ENCODE measurements at regions not wholly inside any gene's neighbourhood (a gene's known extent, or its start where the extent isn't known, plus 50 kb on each side); places are given as distances from the start of the nearest gene placed in this dataset.

DNA sequence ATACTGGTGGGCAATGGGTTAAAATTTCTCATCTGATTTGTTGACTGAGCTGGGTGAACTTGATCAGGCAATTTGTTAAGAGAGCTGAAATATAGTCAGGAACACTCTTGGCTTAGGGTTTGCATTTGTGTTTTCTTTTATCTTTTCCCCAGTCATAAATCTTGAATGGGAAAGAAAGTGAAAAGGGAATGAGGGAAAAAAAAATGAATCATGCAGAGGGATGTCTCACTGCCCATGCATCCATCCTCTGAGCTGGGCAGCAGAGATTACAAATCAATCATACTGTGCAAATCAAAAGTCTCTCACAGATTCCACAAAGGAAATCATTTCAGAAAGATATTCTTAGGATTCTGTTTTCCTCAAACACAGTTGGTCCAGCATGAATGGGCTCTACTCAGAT lies 174.2 kb upstream of the MPPED2 start:
- Histone ChIP-seq H3K36me3 (ENCODE audit: control insufficient read depth, insufficient read depth, low read length) (no peaks in the 10 kb centered on the region), H3K27me3 (ENCODE audit: control insufficient read depth, insufficient read depth, low read length) (no peaks in the 10 kb centered on the region), H3K9me3 (ENCODE audit: control insufficient read depth in 2 of 2, low read length in 2 of 2) (no peaks in the 10 kb centered on the region), H3K4me3 (ENCODE audit: low read depth, low read length) (no peak overlapping the region), H3K4me1 (ENCODE audit: control insufficient read depth, insufficient read depth, low read length, poor library complexity, severe bottlenecking) (no peaks in the 10 kb centered on the region), H3K27ac (ENCODE audit: insufficient read depth, low read length, poor library complexity, severe bottlenecking) (no peak overlapping the region)
- Mint-ChIP-seq H3K27ac (no peak overlapping the region), H3K4me3 (no peak overlapping the region), H3K36me3 (no peaks in the 10 kb centered on the region), H3K9me3 (peaks cover 0 to 22% (median 4%) of the 10 kb centered on the region in 7 donors), H3K27me3 (no peaks in the 10 kb centered on the region), H3K4me1 (no peaks in the 10 kb centered on the region)
- ATAC-seq (ENCODE audit: low read depth in 2 of 2) (no peak), DNase-seq (no peak)

GRCh38 chr11:30758946-30759504 lies 172.9 kb upstream of the MPPED2 start:
- no peak overlapping the region for H3K27ac Mint-ChIP-seq
- Histone ChIP-seq H3K4me3 (ENCODE audit: low read depth, low read length) (no peak overlapping the region), H3K9me3 (ENCODE audit: control insufficient read depth in 2 of 2, low read length in 2 of 2) (no peaks in the 10 kb centered on the region), H3K36me3 (ENCODE audit: control insufficient read depth, insufficient read depth, low read length) (no peaks in the 10 kb centered on the region), H3K27me3 (ENCODE audit: control insufficient read depth, insufficient read depth, low read length) (no peaks in the 10 kb centered on the region), H3K4me1 (ENCODE audit: control insufficient read depth, insufficient read depth, low read length, poor library complexity, severe bottlenecking) (no peaks in the 10 kb centered on the region), H3K27ac (ENCODE audit: insufficient read depth, low read length, poor library complexity, severe bottlenecking) (no peak overlapping the region)
- ATAC-seq (ENCODE audit: low read depth in 2 of 2) (no peak), DNase-seq (no peak)
- H3K27me3 Mint-ChIP-seq: no peaks in the 10 kb centered on the region
- no peaks in the 10 kb centered on the region for H3K4me1 Mint-ChIP-seq
- no peak overlapping the region for H3K4me3 Mint-ChIP-seq
- peaks cover 0 to 24% (median 8%) of the 10 kb centered on the region in 7 donors for H3K9me3 Mint-ChIP-seq
- H3K36me3 Mint-ChIP-seq: no peaks in the 10 kb centered on the region

- no peaks in the 10 kb centered on the region for H3K4me1 ChIP-seq (ENCODE audit: control insufficient read depth, insufficient read depth, low read length, poor library complexity, severe bottlenecking)
- Mint-ChIP-seq H3K36me3 (no peaks in the 10 kb centered on the region), H3K4me3 (no peak overlapping the region), H3K27me3 (no peaks in the 10 kb centered on the region), H3K4me1 (no peaks in the 10 kb centered on the region), H3K27ac (no peak overlapping the region), H3K9me3 (peaks cover 0 to 26% (median 6%) of the 10 kb centered on the region in 7 donors)
- no peak overlapping the region for H3K27ac ChIP-seq (ENCODE audit: insufficient read depth, low read length, poor library complexity, severe bottlenecking)
- no peaks in the 10 kb centered on the region for H3K36me3 ChIP-seq (ENCODE audit: control insufficient read depth, insufficient read depth, low read length)
- ATAC-seq (ENCODE audit: low read depth in 2 of 2): no peak
- H3K9me3 ChIP-seq (ENCODE audit: control insufficient read depth in 2 of 2, low read length in 2 of 2): no peaks in the 10 kb centered on the region
- H3K27me3 ChIP-seq (ENCODE audit: control insufficient read depth, insufficient read depth, low read length): no peaks in the 10 kb centered on the region
- no peak overlapping the region for H3K4me3 ChIP-seq (ENCODE audit: low read depth, low read length)
- no peak for DNase-seq
These were observed 172.4 kb upstream of the MPPED2 start for GRCh38 chr11:30758518-30758917.

- DNase-seq (no peak), ATAC-seq (ENCODE audit: low read depth in 2 of 2) (no peak)
- no peaks in the 10 kb centered on the region for H3K4me1 Mint-ChIP-seq
- H3K27me3 Mint-ChIP-seq: no peaks in the 10 kb centered on the region
- H3K4me3 Mint-ChIP-seq: no peak overlapping the region
- H3K36me3 Mint-ChIP-seq: no peaks in the 10 kb centered on the region
- Histone ChIP-seq H3K27me3 (ENCODE audit: control insufficient read depth, insufficient read depth, low read length) (no peaks in the 10 kb centered on the region), H3K4me1 (ENCODE audit: control insufficient read depth, insufficient read depth, low read length, poor library complexity, severe bottlenecking) (no peaks in the 10 kb centered on the region), H3K4me3 (ENCODE audit: low read depth, low read length) (no peak overlapping the region), H3K27ac (ENCODE audit: insufficient read depth, low read length, poor library complexity, severe bottlenecking) (no peak overlapping the region), H3K36me3 (ENCODE audit: control insufficient read depth, insufficient read depth, low read length) (no peaks in the 10 kb centered on the region), H3K9me3 (ENCODE audit: control insufficient read depth in 2 of 2, low read length in 2 of 2) (no peaks in the 10 kb centered on the region)
- no peak overlapping the region for H3K27ac Mint-ChIP-seq
- H3K9me3 Mint-ChIP-seq: peaks cover 0 to 21% (median 6%) of the 10 kb centered on the region in 7 donors
These were observed 171.9 kb upstream of the MPPED2 start for GRCh38 chr11:30758012-30758411.

- Histone ChIP-seq H3K27me3 (ENCODE audit: control insufficient read depth, insufficient read depth, low read length) (no peaks in the 10 kb centered on the region), H3K4me3 (ENCODE audit: low read depth, low read length) (no peak overlapping the region), H3K27ac (ENCODE audit: insufficient read depth, low read length, poor library complexity, severe bottlenecking) (no peak overlapping the region), H3K36me3 (ENCODE audit: control insufficient read depth, insufficient read depth, low read length) (no peaks in the 10 kb centered on the region), H3K9me3 (ENCODE audit: control insufficient read depth in 2 of 2, low read length in 2 of 2) (no peaks in the 10 kb centered on the region), H3K4me1 (ENCODE audit: control insufficient read depth, insufficient read depth, low read length, poor library complexity, severe bottlenecking) (no peaks in the 10 kb centered on the region)
- Mint-ChIP-seq H3K36me3 (no peaks in the 10 kb centered on the region), H3K27ac (no peak overlapping the region), H3K4me3 (no peak overlapping the region), H3K4me1 (no peaks in the 10 kb centered on the region), H3K27me3 (no peaks in the 10 kb centered on the region), H3K9me3 (peaks cover 0 to 16% (median 6%) of the 10 kb centered on the region in 7 donors)
- DNase-seq (no peak), ATAC-seq (ENCODE audit: low read depth in 2 of 2) (no peak)
These were observed 167.8 kb upstream of the MPPED2 start for GRCh38 chr11:30753994-30754393.

GRCh38 chr11:30753504-30753903 lies 167.4 kb upstream of the MPPED2 start:
- no peak overlapping the region for H3K4me3 Mint-ChIP-seq

GRCh38 chr11:30749268-30749667 lies 163.1 kb upstream of the MPPED2 start:
- no peak overlapping the region for H3K27ac ChIP-seq (ENCODE audit: insufficient read depth, low read length, poor library complexity, severe bottlenecking)
- no peaks in the 10 kb centered on the region for H3K4me1 ChIP-seq (ENCODE audit: control insufficient read depth, insufficient read depth, low read length, poor library complexity, severe bottlenecking)
- H3K4me3 Mint-ChIP-seq: no peak overlapping the region

More at GRCh38 chr11:30753504-30753903, 167.4 kb upstream of the MPPED2 start:
- H3K27ac ChIP-seq (ENCODE audit: insufficient read depth, low read length, poor library complexity, severe bottlenecking): no peak overlapping the region
- Mint-ChIP-seq H3K9me3 (peaks cover 0 to 16% (median 6%) of the 10 kb centered on the region in 7 donors), H3K4me1 (no peaks in the 10 kb centered on the region), H3K27me3 (no peaks in the 10 kb centered on the region), H3K27ac (no peak overlapping the region), H3K36me3 (no peaks in the 10 kb centered on the region)
- no peaks in the 10 kb centered on the region for H3K27me3 ChIP-seq (ENCODE audit: control insufficient read depth, insufficient read depth, low read length)
- no peaks in the 10 kb centered on the region for H3K9me3 ChIP-seq (ENCODE audit: control insufficient read depth in 2 of 2, low read length in 2 of 2)
- no peak for DNase-seq
- no peaks in the 10 kb centered on the region for H3K36me3 ChIP-seq (ENCODE audit: control insufficient read depth, insufficient read depth, low read length)
- H3K4me3 ChIP-seq (ENCODE audit: low read depth, low read length): no peak overlapping the region
- H3K4me1 ChIP-seq (ENCODE audit: control insufficient read depth, insufficient read depth, low read length, poor library complexity, severe bottlenecking): no peaks in the 10 kb centered on the region
- no peak for ATAC-seq (ENCODE audit: low read depth in 2 of 2)

GRCh38 chr11:30741039-30741550 lies 154.9 kb upstream of the MPPED2 start:
- Histone ChIP-seq H3K9me3 (ENCODE audit: control insufficient read depth in 2 of 2, low read length in 2 of 2) (no peaks in the 10 kb centered on the region), H3K36me3 (ENCODE audit: control insufficient read depth, insufficient read depth, low read length) (no peaks in the 10 kb centered on the region), H3K4me3 (ENCODE audit: low read depth, low read length) (no peak overlapping the region), H3K27me3 (ENCODE audit: control insufficient read depth, insufficient read depth, low read length) (no peaks in the 10 kb centered on the region), H3K4me1 (ENCODE audit: control insufficient read depth, insufficient read depth, low read length, poor library complexity, severe bottlenecking) (no peaks in the 10 kb centered on the region), H3K27ac (ENCODE audit: insufficient read depth, low read length, poor library complexity, severe bottlenecking) (no peak overlapping the region)
- Mint-ChIP-seq H3K27ac (no peak overlapping the region), H3K9me3 (peaks cover 0 to 9% (median 3%) of the 10 kb centered on the region in 7 donors), H3K36me3 (no peaks in the 10 kb centered on the region), H3K4me1 (no peaks in the 10 kb centered on the region), H3K4me3 (no peak overlapping the region), H3K27me3 (no peaks in the 10 kb centered on the region)
- DNase-seq (no peak), ATAC-seq (ENCODE audit: low read depth in 2 of 2) (no peak)

More at GRCh38 chr11:30749268-30749667, 163.1 kb upstream of the MPPED2 start:
- H3K36me3 Mint-ChIP-seq: no peaks in the 10 kb centered on the region
- no peaks in the 10 kb centered on the region for H3K4me1 Mint-ChIP-seq
- H3K9me3 Mint-ChIP-seq: peaks cover 0 to 27% (median 2%) of the 10 kb centered on the region in 7 donors
- ATAC-seq (ENCODE audit: low read depth in 2 of 2) (no peak), DNase-seq (no peak)
- Histone ChIP-seq H3K27me3 (ENCODE audit: control insufficient read depth, insufficient read depth, low read length) (no peaks in the 10 kb centered on the region), H3K9me3 (ENCODE audit: control insufficient read depth in 2 of 2, low read length in 2 of 2) (no peaks in the 10 kb centered on the region), H3K4me3 (ENCODE audit: low read depth, low read length) (no peak overlapping the region), H3K36me3 (ENCODE audit: control insufficient read depth, insufficient read depth, low read length) (no peaks in the 10 kb centered on the region)
- H3K27me3 Mint-ChIP-seq: no peaks in the 10 kb centered on the region
- no peak overlapping the region for H3K27ac Mint-ChIP-seq
